Adrenal gland (tissue), 5 donors: ENCODE measurements at regions not wholly inside any gene's neighbourhood (a gene's known extent, or its start where the extent isn't known, plus 50 kb on each side); places are given as distances from the start of the nearest gene placed in this dataset.

Source experiments
- CTCF ChIP-seq, 6 experiments: fragments of 450-650 bp in 4 of 6; fragments of 200-600 bp in 2 of 6; sonication (generic) in 1 of 6; IDR thresholded peaks; 1 replicate in 5 of 6; 2 replicates in 1 of 6; pipeline versions ENCODE4 v1.5.1 to v1.8.0; 2016 to 2021; ENCODE audit warnings: antibody characterized with exemption in 6 of 6, mild to moderate bottlenecking in 2 of 6, moderate library complexity in 1 of 6
- POLR2A ChIP-seq, 2 donors: fragments of 450-650 bp; IDR thresholded peaks; one replicate each; pipeline ENCODE4 v1.6.1; 2017; ENCODE audit warnings: antibody characterized with exemption in 2 of 2, mild to moderate bottlenecking in 2 of 2, moderate library complexity in 1 of 2
- donor health status: DM: no; HTN: no; CAD: no.

- TF ChIP-seq POLR2A (IDR thresholded peaks at IDR 0.05) (no peak), CTCF (IDR thresholded peaks at IDR 0.05) (no peak)
These were observed 292.1 kb downstream of the ZEB1 start for GRCh38 chr10:31611161-31611560.
